ENCODE measurements at regions not wholly inside any gene's neighbourhood (a gene's known extent, or its start where the extent isn't known, plus 50 kb on each side); places are given as distances from the start of the nearest gene placed in this dataset.

DNA sequence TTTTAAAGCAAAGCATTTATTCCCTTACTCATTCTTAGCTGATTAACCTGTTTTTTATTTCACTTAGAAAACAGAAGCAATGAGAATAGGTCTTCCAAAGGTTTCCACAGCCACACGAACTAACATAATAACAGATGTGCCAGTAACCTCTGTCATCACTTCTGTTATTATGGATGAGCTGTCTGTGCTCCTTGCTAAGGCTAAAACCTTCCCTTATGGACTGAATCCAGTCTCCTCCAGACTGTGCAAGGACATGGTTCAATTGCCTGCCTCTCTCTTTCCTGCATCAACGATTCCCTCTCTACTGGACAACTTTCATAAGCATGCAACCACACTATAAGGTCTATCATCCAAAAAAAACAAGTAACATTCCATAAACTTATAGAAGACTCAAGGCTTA lies 1446.2 kb downstream of the MAT2B start:
- Histone ChIP-seq H3K4me1 (ENCODE audit: control insufficient read depth, extremely low read depth, insufficient read depth, low read length) (no peaks in the 10 kb centered on the region), H4K20me1 (ENCODE audit: control insufficient read depth, extremely low read depth, insufficient read depth, low read length) (no peaks in the 10 kb centered on the region), H3K9me1 (ENCODE audit: control insufficient read depth, extremely low read depth, insufficient read depth, low read length) (no peaks in the 10 kb centered on the region), H3K9ac (ENCODE audit: control insufficient read depth, extremely low read depth, insufficient read depth, low read length) (no peak overlapping the region), H3K4me3 (ENCODE audit: control insufficient read depth in 2 of 3, extremely low read depth in 1 of 3, insufficient read depth in 2 of 3, low read depth in 1 of 3, low read length in 3 of 3) (no peak overlapping the region), H3K27ac (ENCODE audit: control insufficient read depth, insufficient read depth, low read length) (no peak overlapping the region), H3K4me2 (ENCODE audit: control insufficient read depth, extremely low read depth, insufficient read depth, low read depth, low read length) (no peak overlapping the region), H3K27me3 (ENCODE audit: control insufficient read depth, extremely low read depth, insufficient read depth, low read length) (no peaks in the 10 kb centered on the region), H3K36me3 (ENCODE audit: control insufficient read depth in 2 of 2, extremely low read depth in 1 of 2, insufficient read depth in 2 of 2, low read length in 2 of 2) (no peaks in the 10 kb centered on the region), H3K79me2 (ENCODE audit: control insufficient read depth, insufficient read depth, low read length) (no peaks in the 10 kb centered on the region), H3K9me3 (ENCODE audit: control insufficient read depth, low read depth, low read length) (no peaks in the 10 kb centered on the region), H2AFZ (ENCODE audit: control insufficient read depth, low read length) (no peak overlapping the region)
- no peak for TF ChIP-seq CTCF (optimal IDR thresholded peaks at IDR 0.05 in 1 of 3, IDR thresholded peaks at IDR 0.05 in 1 of 3, conservative IDR thresholded peaks at IDR 0.05 in 1 of 3; ENCODE audit: extremely low read depth in 1 of 3, insufficient read depth in 2 of 3, low read length in 3 of 3)
- no peak for TF ChIP-seq EZH2 (IDR thresholded peaks at IDR 0.05; ENCODE audit: low read length)
- FAIRE-seq (no peak), DNase-seq (ENCODE audit: low read depth, low spot score) (no peak)
- dilution Hi-C loops (cut with MboI; ENCODE audit: extremely low pct_ligation_motif_present, low sequenced_read_pairs), result no loop called here

DNA sequence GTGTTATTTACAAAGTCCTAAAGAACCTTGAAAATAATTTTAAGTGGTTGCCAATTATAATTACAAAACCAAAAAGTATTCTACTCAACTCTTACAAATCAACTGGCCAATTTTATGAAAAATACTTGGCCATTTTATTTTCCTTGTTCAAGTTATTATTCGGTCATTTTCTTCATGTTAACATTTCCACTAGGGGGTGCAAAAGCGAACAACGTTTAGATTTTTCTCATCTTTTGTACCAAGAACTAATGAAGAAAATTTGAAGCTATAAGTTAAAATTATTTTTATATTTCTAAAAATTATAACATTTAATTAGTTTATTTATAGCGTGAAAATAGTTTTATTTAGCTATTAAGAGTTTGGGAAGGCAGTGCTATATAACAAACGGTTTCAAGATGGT lies 1453.3 kb downstream of the MAT2B start:
- H3K4me2 ChIP-seq (ENCODE audit: control insufficient read depth, extremely low read depth, insufficient read depth, low read depth, low read length), result no peak overlapping the region
- dilution Hi-C loops (cut with MboI; ENCODE audit: extremely low pct_ligation_motif_present, low sequenced_read_pairs), result no loop called here
- no peak overlapping the region for H3K27ac ChIP-seq (ENCODE audit: control insufficient read depth, insufficient read depth, low read length)
- no peaks in the 10 kb centered on the region for H3K4me1 ChIP-seq (ENCODE audit: control insufficient read depth, extremely low read depth, insufficient read depth, low read length)
- H3K79me2 ChIP-seq (ENCODE audit: control insufficient read depth, insufficient read depth, low read length), result no peaks in the 10 kb centered on the region
- H3K9ac ChIP-seq (ENCODE audit: control insufficient read depth, extremely low read depth, insufficient read depth, low read length), result no peak overlapping the region
- no peaks in the 10 kb centered on the region for H3K27me3 ChIP-seq (ENCODE audit: control insufficient read depth, extremely low read depth, insufficient read depth, low read length)
- DNase-seq (ENCODE audit: low read depth, low spot score), result no peak
- no peak for TF ChIP-seq CTCF (optimal IDR thresholded peaks at IDR 0.05 in 1 of 3, IDR thresholded peaks at IDR 0.05 in 1 of 3, conservative IDR thresholded peaks at IDR 0.05 in 1 of 3; ENCODE audit: extremely low read depth in 1 of 3, insufficient read depth in 2 of 3, low read length in 3 of 3)
- TF ChIP-seq EZH2 (IDR thresholded peaks at IDR 0.05; ENCODE audit: low read length), result no peak
- no peaks in the 10 kb centered on the region for H3K9me1 ChIP-seq (ENCODE audit: control insufficient read depth, extremely low read depth, insufficient read depth, low read length)
- H4K20me1 ChIP-seq (ENCODE audit: control insufficient read depth, extremely low read depth, insufficient read depth, low read length), result no peaks in the 10 kb centered on the region
- H3K9me3 ChIP-seq (ENCODE audit: control insufficient read depth, low read depth, low read length), result no peaks in the 10 kb centered on the region
- FAIRE-seq, result no peak
- H3K36me3 ChIP-seq (ENCODE audit: control insufficient read depth in 2 of 2, extremely low read depth in 1 of 2, insufficient read depth in 2 of 2, low read length in 2 of 2), result no peaks in the 10 kb centered on the region
- H2AFZ ChIP-seq (ENCODE audit: control insufficient read depth, low read length), result no peak overlapping the region
- no peak overlapping the region for H3K4me3 ChIP-seq (ENCODE audit: control insufficient read depth in 2 of 3, extremely low read depth in 1 of 3, insufficient read depth in 2 of 3, low read depth in 1 of 3, low read length in 3 of 3)

Measured in keratinocyte (primary cell).